Vagina (tissue), 2 donors: ENCODE measurements at regions not wholly inside any gene's neighbourhood (a gene's known extent, or its start where the extent isn't known, plus 50 kb on each side); places are given as distances from the start of the nearest gene placed in this dataset.

Experiments used
- CTCF ChIP-seq, 3 experiments: fragments of 450-650 bp in 2 of 3; fragments of 200-600 bp in 1 of 3; sonication (generic) in 1 of 3; IDR thresholded peaks; one replicate each; pipeline ENCODE4 v1.5.1; 2017 to 2019; ENCODE audit warnings: antibody characterized with exemption in 3 of 3, mild to moderate bottlenecking in 2 of 3, moderate library complexity in 2 of 3
- POLR2A ChIP-seq, 2 donors: fragments of 450-650 bp; IDR thresholded peaks; one replicate each; pipeline ENCODE4 v1.6.1; 2017; ENCODE audit warnings: antibody characterized with exemption in 2 of 2, mild to moderate bottlenecking in 2 of 2, moderate library complexity in 2 of 2

GRCh38 chr22:49240016-49240380 lies 587.7 kb downstream of the BRD1 start:
- TF ChIP-seq CTCF (IDR thresholded peaks at IDR 0.05), result no peak
- no peak for TF ChIP-seq POLR2A (IDR thresholded peaks at IDR 0.05)
